Stimulated activated effector memory CD8-positive, alpha-beta T cell treated with anti-CD3 and anti-CD28 coated beads, Interleukin-12 subunit alpha, Interleukin-12 subunit beta, amount 100 ng/mL, for 72 hours (primary cell): ENCODE measurements at regions not wholly inside any gene's neighbourhood (a gene's known extent, or its start where the extent isn't known, plus 50 kb on each side); places are given as distances from the start of the nearest gene placed in this dataset.
A peak's percentile ranks its signal among the peaks of the same experiment; 100 is the strongest.

Experiments used
- ATAC-seq: fragments of 150-1000 bp; cut with Tn5 transposase; 2 replicates; pipeline ENCODE4 v1.10.0; 2021
- DNase-seq, 2 donors: peaks; one replicate each; pipeline ENCODE4 v3.0.0; 2021 to 2022; ENCODE audit warnings: low spot score in 2 of 2
- H3K27ac Mint-ChIP-seq: one replicate; pipeline ENCODE4 v1.8.0; 2022; ENCODE audit warnings: mild to moderate bottlenecking, mixed read lengths
- H3K36me3 Mint-ChIP-seq: one replicate; pipeline ENCODE4 v1.8.0; 2022; ENCODE audit warnings: mild to moderate bottlenecking, mixed read lengths
- H3K4me1 Mint-ChIP-seq: one replicate; pipeline ENCODE4 v1.8.0; 2022; ENCODE audit warnings: mixed read lengths
- H3K4me3 Mint-ChIP-seq: one replicate; pipeline ENCODE4 v1.8.0; 2022; ENCODE audit warnings: mild to moderate bottlenecking, mixed read lengths
- H3K9me3 Mint-ChIP-seq: one replicate; pipeline ENCODE4 v1.8.0; 2022; ENCODE audit warnings: mixed read lengths

DNA sequence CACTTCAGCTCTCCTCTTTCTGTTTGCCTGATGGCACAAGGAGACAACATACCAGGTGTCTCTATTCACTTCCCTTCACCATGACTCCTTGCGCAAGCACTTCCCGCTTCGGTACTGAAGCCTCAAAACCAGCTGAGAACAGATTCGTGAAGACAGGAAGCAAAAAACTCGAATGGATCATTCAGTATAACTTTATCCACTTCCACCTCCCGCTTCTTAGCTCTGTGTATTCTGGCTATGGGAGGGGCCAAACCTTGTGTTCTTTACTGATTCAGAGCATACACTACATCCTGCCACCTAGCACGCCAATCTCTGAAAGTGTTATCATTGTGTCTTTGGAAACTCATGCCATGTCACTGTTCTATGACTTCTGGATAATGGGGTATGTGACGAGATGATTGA lies 62.2 kb upstream of the ADA2 start:
- ATAC-seq, result peak; percentile 44
- H3K4me1 Mint-ChIP-seq, result peaks cover 14% of the 10 kb centered on the region

DNA sequence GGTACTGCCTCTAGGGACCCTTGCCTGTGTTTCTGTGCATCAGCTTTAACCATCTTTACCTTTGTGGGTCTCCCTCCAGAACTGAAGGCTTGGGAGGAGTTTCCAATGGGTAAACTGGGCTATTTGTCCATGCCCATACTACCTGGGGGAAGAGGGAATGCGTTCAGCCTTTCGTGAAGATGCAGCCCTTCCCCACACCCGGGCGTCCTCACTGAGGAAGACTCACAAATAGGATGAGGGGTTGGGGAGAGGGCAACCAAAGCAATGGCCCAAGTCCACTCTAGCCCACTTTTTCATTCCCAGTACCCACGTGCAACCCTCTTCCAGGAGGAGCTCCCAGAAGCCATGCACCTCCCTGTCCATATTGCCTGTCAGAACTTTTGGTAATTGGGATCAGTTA lies 61.8 kb upstream of the ADA2 start:
- no peak overlapping the region for H3K27ac Mint-ChIP-seq
- H3K4me1 Mint-ChIP-seq, result peaks cover 14% of the 10 kb centered on the region
- H3K36me3 Mint-ChIP-seq, result no peaks in the 10 kb centered on the region
- DNase-seq (no peak), ATAC-seq (no peak)
- H3K4me3 Mint-ChIP-seq, result no peak overlapping the region
- H3K9me3 Mint-ChIP-seq, result no peaks in the 10 kb centered on the region

More for the DNA sequence above, 62.2 kb upstream of the ADA2 start:
- H3K4me3 Mint-ChIP-seq, result no peak overlapping the region
- H3K27ac Mint-ChIP-seq, result no peak overlapping the region
- no peak for DNase-seq
- H3K36me3 Mint-ChIP-seq, result no peaks in the 10 kb centered on the region
- no peaks in the 10 kb centered on the region for H3K9me3 Mint-ChIP-seq

DNA sequence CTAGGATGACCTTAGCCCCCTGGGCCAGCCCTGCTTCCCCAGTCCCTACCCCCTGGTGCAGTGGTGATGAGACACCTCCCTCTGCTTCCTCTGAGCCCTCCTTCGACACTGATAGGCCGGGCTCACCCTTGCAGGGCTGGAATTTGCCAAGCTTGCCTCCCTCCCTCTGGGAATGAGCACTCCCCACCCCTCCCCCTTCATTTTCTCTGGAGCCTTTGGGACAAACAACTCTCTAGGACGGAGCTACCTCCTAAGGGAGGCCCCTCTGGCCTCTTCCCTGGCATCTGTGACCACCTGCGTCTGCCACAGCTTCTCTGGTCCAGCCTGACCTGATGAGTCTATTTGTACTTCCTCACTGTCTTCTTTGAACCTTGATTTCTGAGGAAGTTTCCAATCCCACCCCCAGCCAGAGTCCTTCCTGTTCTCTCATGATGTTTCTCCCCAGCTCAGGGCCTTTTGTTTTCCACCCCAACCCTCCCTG lies 53.3 kb upstream of the ADA2 start:
- Mint-ChIP-seq H3K4me1 (peaks cover 18% of the 10 kb centered on the region), H3K9me3 (no peaks in the 10 kb centered on the region), H3K36me3 (no peaks in the 10 kb centered on the region), H3K4me3 (no peak overlapping the region), H3K27ac (peak overlapping the region; percentile 74)
- ATAC-seq (no peak), DNase-seq (no peak)

DNA sequence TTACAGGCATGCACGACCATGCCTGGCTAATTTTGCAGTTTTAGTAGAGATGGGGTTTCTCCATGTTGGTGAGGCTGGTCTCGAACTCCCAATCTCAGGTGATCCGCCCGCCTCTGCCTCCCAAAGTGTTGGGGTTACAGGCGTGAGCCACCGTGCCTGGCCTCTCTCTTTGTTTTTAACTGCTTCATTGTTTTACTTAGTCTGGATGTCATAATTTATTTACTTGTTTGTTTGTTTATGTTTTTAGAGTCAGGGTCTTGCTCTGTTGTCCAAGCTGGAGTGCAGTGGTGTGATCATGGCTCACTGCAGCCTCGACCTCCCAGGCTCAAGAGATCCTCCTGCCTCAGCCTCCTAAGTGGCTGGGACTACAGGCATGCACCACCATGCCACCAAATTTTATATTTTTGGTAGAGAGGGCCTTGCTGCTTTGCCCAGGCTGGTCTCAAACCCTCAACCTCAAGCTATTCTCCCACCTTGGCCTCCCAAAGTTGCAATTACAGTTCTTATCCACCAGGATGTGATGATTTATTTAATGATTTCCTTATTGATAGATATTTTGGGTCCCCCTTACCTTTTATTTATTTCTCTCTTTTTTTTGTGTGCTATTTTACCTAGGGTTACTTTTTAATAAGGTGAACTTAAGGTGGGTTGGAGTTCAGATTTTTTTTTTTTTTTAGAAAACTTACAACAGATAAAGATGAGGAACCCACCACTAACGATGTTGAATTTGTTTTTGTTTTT lies 52.6 kb upstream of the ADA2 start:
- no peaks in the 10 kb centered on the region for H3K36me3 Mint-ChIP-seq
- peaks cover 18% of the 10 kb centered on the region for H3K4me1 Mint-ChIP-seq
- H3K9me3 Mint-ChIP-seq, result no peaks in the 10 kb centered on the region
- no peak for ATAC-seq
- H3K4me3 Mint-ChIP-seq, result no peak overlapping the region
- H3K27ac Mint-ChIP-seq, result peak overlapping the region; percentile 74
- no peak for DNase-seq

DNA sequence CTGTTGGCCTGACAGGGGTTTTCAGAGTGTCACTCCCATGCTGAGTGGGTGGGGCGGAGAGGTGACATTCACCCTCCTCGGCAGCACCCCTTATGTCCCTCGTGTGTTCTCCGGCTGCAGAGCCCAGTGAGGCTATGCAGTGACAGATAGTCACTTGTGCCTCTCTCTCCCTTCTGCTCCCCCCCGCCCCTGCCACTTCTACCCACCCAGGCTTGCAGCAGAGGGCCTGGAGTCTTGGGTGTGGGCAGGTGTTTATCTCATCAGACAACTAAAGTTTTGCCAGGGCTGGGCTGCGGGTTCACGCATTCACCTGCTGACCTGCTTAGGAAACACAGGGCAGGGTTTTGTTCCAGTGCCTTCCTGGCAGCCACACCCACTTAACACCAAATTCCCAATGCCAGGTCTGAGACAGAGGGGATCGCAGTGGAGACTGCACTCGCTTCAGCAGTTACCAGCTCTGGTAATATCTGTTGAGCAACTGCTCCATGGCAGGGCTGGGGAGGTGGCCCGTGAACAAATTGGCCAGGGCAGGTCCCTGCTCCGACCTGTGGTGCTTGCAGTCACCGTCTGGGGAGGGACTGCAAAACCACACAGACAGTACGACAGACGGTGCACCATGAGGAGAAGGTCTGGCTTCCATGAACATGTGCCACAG lies 50.5 kb upstream of the ADA2 start:
- DNase-seq (no peak), ATAC-seq (peak; percentile 42)
- peak overlapping the region; percentile 71 for H3K27ac Mint-ChIP-seq
- no peaks in the 10 kb centered on the region for H3K36me3 Mint-ChIP-seq
- peaks cover 18% of the 10 kb centered on the region for H3K4me1 Mint-ChIP-seq
- H3K4me3 Mint-ChIP-seq, result no peak overlapping the region
- no peaks in the 10 kb centered on the region for H3K9me3 Mint-ChIP-seq

DNA sequence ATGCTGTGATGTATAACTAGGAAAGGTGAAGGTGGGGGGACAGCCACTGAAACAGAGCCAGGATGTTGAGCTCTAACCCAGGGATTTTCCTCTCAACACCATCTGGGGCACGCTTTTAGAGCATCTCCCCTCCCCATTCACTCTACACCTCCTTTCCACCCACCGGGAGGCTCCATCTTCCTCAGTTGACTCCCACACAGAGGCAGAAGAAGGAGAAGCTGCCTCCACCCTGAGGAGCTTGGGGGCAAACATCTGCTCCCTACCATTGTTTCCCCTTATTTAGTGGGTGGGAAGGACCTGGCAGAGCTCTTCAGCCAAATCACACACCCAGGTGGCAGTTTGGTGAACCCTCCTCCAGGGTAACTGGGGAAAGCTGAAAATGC lies 50.0 kb upstream of the ADA2 start:
- peaks cover 18% of the 10 kb centered on the region for H3K4me1 Mint-ChIP-seq
- H3K27ac Mint-ChIP-seq, result no peak overlapping the region
- DNase-seq (no peak), ATAC-seq (no peak)
- H3K4me3 Mint-ChIP-seq, result no peak overlapping the region
- no peaks in the 10 kb centered on the region for H3K9me3 Mint-ChIP-seq
- no peaks in the 10 kb centered on the region for H3K36me3 Mint-ChIP-seq
